MM.1S (cell line): ENCODE measurements at regions not wholly inside any gene's neighbourhood (a gene's known extent, or its start where the extent isn't known, plus 50 kb on each side); places are given as distances from the start of the nearest gene placed in this dataset.

Experiments
- DNase-seq: peaks from one replicate; pipeline ENCODE4 v3.0.0-alpha.2; 2015
- H2AFZ ChIP-seq: fragments of 300-600 bp; sonication (generic); 2 replicates; pipeline ENCODE4 v1.6.0; 2016; ENCODE audit warnings: antibody characterized with exemption, low read length
- H3F3A ChIP-seq: fragments of 300-600 bp; sonication (generic); 2 replicates; pipeline ENCODE4 v1.6.1; 2016; ENCODE audit warnings: mild to moderate bottlenecking, antibody characterized with exemption, low read length, moderate library complexity, mixed read lengths; ENCODE audit not compliant: insufficient read depth
- H3K27ac ChIP-seq: fragments of 300-600 bp; sonication (generic); 2 replicates; pipeline ENCODE4 v1.5.1; 2016; ENCODE audit warnings: mild to moderate bottlenecking, low read length
- H3K27me3 ChIP-seq: fragments of 300-600 bp; sonication (generic); replicated peaks from 2 replicates; pipeline ENCODE4 v1.6.0; 2016; ENCODE audit warnings: low read length; ENCODE audit not compliant: insufficient read depth
- H3K36me3 ChIP-seq: fragments of 300-600 bp; sonication (generic); replicated peaks from 2 replicates; pipeline ENCODE4 v1.6.1; 2016; ENCODE audit warnings: mild to moderate bottlenecking, low read length, mixed read lengths; ENCODE audit not compliant: insufficient read depth
- H3K4me1 ChIP-seq: fragments of 300-600 bp; sonication (generic); 2 replicates; pipeline ENCODE4 v1.6.1; 2016; ENCODE audit warnings: low read length, mixed read lengths
- H3K4me2 ChIP-seq: fragments of 300-600 bp; sonication (generic); 2 replicates; pipeline ENCODE4 v1.6.0; 2016; ENCODE audit warnings: low read depth, low read length
- H3K4me3 ChIP-seq: fragments of 300-600 bp; sonication (generic); 2 replicates; pipeline ENCODE4 v1.5.1; 2016; ENCODE audit warnings: low read length, mixed read lengths
- H3K79me2 ChIP-seq: fragments of 300-600 bp; sonication (generic); 2 replicates; pipeline ENCODE4 v1.6.1; 2016; ENCODE audit warnings: mixed run types, low read length, mixed read lengths
- H3K9ac ChIP-seq: fragments of 300-600 bp; sonication (generic); 2 replicates; pipeline ENCODE4 v1.6.1; 2016; ENCODE audit warnings: low read length, mixed read lengths
- H3K9me2 ChIP-seq: fragments of 300-600 bp; sonication (generic); replicated peaks from 2 replicates; pipeline ENCODE4 v1.6.1; 2016; ENCODE audit warnings: mild to moderate bottlenecking, low read length, mixed read lengths; ENCODE audit not compliant: insufficient read depth
- H3K9me3 ChIP-seq: fragments of 300-600 bp; sonication (generic); replicated peaks from 2 replicates; pipeline ENCODE4 v1.6.1; 2016; ENCODE audit warnings: mild to moderate bottlenecking, low read length, mixed read lengths; ENCODE audit not compliant: insufficient read depth
- H4K20me1 ChIP-seq: fragments of 300-600 bp; sonication (generic); 2 replicates; pipeline ENCODE4 v1.6.1; 2016; ENCODE audit warnings: mild to moderate bottlenecking, low read length, moderate library complexity, mixed read lengths; ENCODE audit not compliant: insufficient read depth
- CTCF ChIP-seq: fragments of 300-600 bp; sonication (generic); IDR thresholded peaks from 2 replicates; pipeline ENCODE4 v1.5.1; 2016; ENCODE audit warnings: antibody characterized with exemption, low read length, mixed read lengths
- EZH2 ChIP-seq: fragments of 300-600 bp; sonication (generic); optimal IDR thresholded peaks from 2 replicates; pipeline ENCODE3; 2017; ENCODE audit warnings: low read depth, mild to moderate bottlenecking, antibody characterized with exemption, low read length, mixed read lengths
- EZH2phosphoT487 ChIP-seq: fragments of 300-600 bp; sonication (generic); IDR thresholded peaks from 2 replicates; pipeline ENCODE4 v1.6.1; 2018; ENCODE audit warnings: antibody characterized with exemption, low read length

- H3K27me3 ChIP-seq = no peaks in the 10 kb centered on the region
- H3K27ac ChIP-seq = no peak overlapping the region
- H3K9ac ChIP-seq = no peak overlapping the region
- no peaks in the 10 kb centered on the region for H3K36me3 ChIP-seq
- no peaks in the 10 kb centered on the region for H3K4me1 ChIP-seq
- H2AFZ ChIP-seq = no peak overlapping the region
- H3K9me2 ChIP-seq = no peaks in the 10 kb centered on the region
- no peaks in the 10 kb centered on the region for H3F3A ChIP-seq
- no peaks in the 10 kb centered on the region for H3K79me2 ChIP-seq
- H3K4me3 ChIP-seq = no peak overlapping the region
- H4K20me1 ChIP-seq = no peaks in the 10 kb centered on the region
- no peak for TF ChIP-seq EZH2phosphoT487
- no peak for TF ChIP-seq CTCF
- TF ChIP-seq EZH2 = no peak
- DNase-seq = no peak
- H3K9me3 ChIP-seq = no peaks in the 10 kb centered on the region
- no peak overlapping the region for H3K4me2 ChIP-seq
Observed at GRCh38 chr5:126172812-126173211, 250.4 kb upstream of the GRAMD2B start.

- Histone ChIP-seq H3K4me2 (no peak overlapping the region), H3K9me3 (no peaks in the 10 kb centered on the region), H3K4me3 (no peak overlapping the region), H3K27me3 (no peaks in the 10 kb centered on the region), H2AFZ (no peak overlapping the region), H3K4me1 (no peaks in the 10 kb centered on the region), H3K79me2 (no peaks in the 10 kb centered on the region), H3K36me3 (no peaks in the 10 kb centered on the region), H3K9ac (no peak overlapping the region), H3K9me2 (no peaks in the 10 kb centered on the region), H3F3A (no peaks in the 10 kb centered on the region), H3K27ac (no peak overlapping the region), H4K20me1 (no peaks in the 10 kb centered on the region)
- TF ChIP-seq EZH2phosphoT487 (no peak), EZH2 (no peak), CTCF (no peak)
- no peak for DNase-seq
Observed at GRCh38 chr5:126178521-126178920, 244.7 kb upstream of the GRAMD2B start.

- H3K9me3 ChIP-seq = no peaks in the 10 kb centered on the region
- H3K9me2 ChIP-seq = no peaks in the 10 kb centered on the region
- H3K4me1 ChIP-seq = no peaks in the 10 kb centered on the region
- no peak overlapping the region for H3K4me3 ChIP-seq
- H3K79me2 ChIP-seq = no peaks in the 10 kb centered on the region
- no peaks in the 10 kb centered on the region for H3F3A ChIP-seq
- H3K27ac ChIP-seq = no peak overlapping the region
- H3K4me2 ChIP-seq = no peak overlapping the region
- H3K9ac ChIP-seq = no peak overlapping the region
- no peaks in the 10 kb centered on the region for H3K36me3 ChIP-seq
- no peak overlapping the region for H2AFZ ChIP-seq
- TF ChIP-seq CTCF (no peak), EZH2 (no peak), EZH2phosphoT487 (no peak)
- no peaks in the 10 kb centered on the region for H4K20me1 ChIP-seq
- no peaks in the 10 kb centered on the region for H3K27me3 ChIP-seq
- no peak for DNase-seq
Observed at GRCh38 chr5:126182971-126183695, 240.1 kb upstream of the GRAMD2B start.
